NCI-H748 treated with DMSO at 0.1 percent for 48 hours (cell line): ENCODE measurements at regions not wholly inside any gene's neighbourhood (a gene's known extent, or its start where the extent isn't known, plus 50 kb on each side); places are given as distances from the start of the nearest gene placed in this dataset.
A peak's percentile ranks its signal among the peaks of the same experiment; 100 is the strongest.

Experiments used
- DNase-seq: peaks from one replicate; lab custom pipeline; 2025; lab: John Stamatoyannopoulos, UW

GRCh38 chr7:9981742-9982349 lies 991.8 kb upstream of the PHF14 start:
- DNase-seq = no peak

DNA sequence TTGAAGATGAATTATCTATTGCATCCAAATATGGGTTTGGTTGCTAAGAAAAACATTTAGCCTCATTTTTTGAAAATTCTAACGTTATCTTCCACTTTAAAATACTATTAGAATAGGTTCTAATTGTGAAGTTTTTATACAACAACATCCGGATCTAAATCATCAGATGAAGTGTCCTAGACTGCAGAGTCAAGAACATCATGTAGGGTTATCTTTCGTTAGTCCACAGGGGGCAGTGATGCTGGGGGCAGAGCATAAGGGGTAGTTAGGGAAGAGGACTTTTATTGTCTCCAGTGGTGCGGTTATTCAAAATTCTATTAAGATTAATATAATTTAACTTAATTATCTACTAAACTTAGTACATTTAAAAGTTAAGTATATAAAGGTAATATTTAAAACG lies 990.6 kb upstream of the PHF14 start:
- DNase-seq = no peak

GRCh38 chr7:10015687-10016086 lies 958.0 kb upstream of the PHF14 start:
- DNase-seq = no peak

DNA sequence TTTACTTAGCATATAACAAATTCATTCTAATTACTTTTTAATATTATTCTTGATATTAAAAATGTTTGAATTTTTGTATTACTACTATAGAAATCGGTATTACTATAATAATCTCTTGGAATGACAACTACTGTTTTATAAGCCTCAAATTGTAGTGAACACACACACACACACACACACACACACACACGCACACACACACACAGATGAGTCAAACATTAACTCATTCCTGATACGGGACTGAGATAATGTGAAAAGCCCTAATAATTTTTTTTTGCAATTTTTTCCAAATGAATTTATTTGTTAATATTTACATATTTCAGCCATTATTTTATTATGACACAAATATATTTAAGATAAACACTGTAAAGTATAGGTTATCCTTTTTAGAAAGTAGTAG lies 951.2 kb upstream of the PHF14 start:
- DNase-seq = no peak

DNA sequence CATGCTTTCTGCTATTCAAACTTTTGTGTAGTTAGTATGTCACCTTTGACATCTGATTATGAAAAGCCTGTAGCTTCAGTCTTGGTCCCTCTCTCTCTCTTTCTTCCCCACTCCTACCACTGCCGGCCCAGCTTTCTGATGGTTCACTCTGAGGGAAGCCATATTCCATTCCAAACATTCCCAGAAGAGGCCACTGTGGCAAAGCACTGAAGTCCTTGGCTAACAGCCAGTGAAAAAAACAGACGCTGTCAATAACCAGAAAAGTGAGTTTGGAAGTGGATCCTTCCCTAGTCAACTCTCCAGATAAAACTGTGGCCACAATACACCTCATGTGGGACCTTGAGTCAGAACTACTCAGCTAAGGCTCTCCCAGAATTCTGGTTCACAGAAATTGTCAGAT lies 950.7 kb upstream of the PHF14 start:
- DNase-seq = peak; percentile 49

DNA sequence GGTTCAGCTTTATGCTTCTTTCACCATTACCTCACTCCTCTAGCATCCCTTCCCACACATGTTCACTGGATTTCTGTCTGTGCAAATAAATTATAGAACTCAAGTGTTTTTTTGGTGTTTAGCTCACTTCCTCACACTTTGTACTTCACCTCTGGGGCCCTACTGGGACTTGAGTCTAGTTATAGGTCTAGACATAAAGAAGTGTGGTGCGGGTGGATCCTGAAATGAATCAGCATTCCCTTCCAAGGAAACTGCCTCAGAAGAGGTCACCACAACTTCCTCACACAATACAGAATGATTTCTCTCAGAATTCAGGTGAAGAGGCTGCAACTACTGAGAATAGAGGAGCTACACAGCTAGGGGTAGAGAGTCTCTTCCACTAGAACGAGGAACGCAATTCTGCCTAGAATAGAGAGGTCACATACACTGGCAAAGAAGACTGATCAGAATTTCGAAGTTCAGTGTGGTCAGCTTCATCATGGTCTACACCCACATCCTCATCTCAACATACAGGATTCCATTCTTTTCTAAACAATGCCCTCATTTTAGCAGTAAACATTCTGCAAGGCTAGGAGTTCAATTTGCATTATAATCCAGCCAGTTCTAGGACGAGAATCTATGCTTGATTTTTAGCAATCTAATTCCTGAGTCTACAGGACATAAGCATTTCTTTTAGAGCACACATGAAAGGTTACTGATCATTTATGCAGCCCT lies 938.7 kb upstream of the PHF14 start:
- DNase-seq = no peak

- no peak for DNase-seq
Observed at GRCh38 chr7:10036693-10037092, 937.0 kb upstream of the PHF14 start.

- DNase-seq = no peak
Observed at GRCh38 chr7:10038351-10038750, 935.3 kb upstream of the PHF14 start.

- DNase-seq = no peak
Observed at GRCh38 chr7:10040674-10041073, 933.0 kb upstream of the PHF14 start.

DNA sequence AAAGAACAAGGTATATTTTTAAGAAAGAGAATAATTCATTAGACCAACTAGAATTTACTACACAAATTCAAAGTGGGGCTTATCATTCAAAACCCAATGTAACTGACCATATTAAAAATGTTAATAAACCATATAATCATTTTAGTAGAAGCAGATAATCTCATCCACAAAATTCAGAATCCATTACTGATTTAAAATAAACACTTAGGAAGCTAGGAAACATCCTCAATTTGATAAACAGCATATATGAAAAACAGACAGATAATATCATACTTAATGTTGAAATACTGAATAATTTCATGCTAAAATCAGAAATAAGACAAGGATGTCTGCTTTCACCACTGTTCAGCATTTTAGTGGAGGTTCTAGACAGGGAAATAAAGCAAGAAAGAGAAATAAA lies 902.8 kb upstream of the PHF14 start:
- DNase-seq = no peak

DNA sequence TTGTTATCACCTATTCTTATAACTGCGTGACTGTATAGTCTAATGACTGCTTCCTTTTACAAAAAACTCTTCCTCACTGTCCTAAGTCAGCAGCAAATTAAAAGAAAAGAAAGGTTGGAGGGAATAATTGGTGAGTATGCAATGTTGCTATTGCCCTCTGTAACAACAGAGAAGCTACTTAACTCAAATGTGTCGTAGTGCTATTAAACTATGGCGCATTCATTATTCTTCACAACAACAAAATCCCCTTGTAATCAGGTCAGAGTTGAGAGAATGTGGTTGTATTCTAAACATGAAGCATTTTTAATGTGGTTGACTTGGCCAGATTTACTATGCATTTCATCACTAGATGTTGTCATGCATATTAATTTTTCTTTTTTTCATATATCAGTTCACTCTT lies 897.8 kb upstream of the PHF14 start:
- DNase-seq = no peak

DNA sequence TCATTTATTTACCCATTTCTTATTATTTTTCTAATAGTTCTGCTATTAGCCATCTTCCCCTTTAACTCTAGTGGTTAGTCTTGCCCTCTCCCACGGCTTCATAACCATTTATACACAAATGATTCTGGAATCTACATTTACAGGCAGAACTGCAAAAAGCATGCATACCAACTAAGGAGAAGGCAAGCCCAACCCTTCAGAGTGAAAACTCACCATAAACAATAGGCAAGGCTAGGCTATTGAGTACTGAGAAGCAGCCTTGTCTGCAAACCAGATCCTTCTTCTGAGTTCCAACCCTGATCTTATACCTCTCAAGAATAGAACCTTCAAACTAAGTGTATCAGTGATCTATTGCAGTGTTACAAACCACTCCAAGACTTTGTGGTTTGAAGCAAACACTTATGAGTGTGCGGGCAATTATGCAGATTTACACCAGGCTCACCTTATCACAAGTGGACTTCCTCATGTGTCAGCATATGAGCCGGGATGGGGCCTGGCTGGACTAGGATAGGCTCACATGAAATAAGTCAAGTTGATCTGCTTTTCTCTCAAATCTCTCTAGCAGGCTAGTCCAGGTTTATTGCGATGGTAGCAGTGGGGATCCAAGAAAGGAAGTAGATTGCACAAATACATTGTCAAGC lies 896.9 kb upstream of the PHF14 start:
- DNase-seq = no peak

DNA sequence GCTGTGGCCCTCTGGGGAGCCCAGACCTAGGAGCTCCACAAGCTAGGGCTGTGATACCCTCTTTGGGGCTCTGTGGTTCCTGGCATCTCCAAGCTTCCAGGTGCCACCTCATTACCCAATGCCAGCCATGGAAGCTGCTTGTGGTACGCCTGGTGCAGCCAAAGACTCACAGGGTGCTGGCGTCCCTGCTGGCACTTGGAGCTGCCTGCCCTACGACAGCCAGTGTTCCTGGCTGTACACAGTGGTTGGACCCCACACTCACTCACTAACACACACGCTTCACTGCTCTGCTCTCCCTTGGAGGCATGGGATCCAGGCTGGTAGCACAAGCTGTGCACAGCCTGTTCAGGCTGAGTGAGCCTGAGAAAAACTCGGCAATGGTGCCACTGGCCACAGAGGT lies 894.1 kb upstream of the PHF14 start:
- no peak for DNase-seq

GRCh38 chr7:10082896-10083295 lies 890.8 kb upstream of the PHF14 start:
- DNase-seq = no peak

DNA sequence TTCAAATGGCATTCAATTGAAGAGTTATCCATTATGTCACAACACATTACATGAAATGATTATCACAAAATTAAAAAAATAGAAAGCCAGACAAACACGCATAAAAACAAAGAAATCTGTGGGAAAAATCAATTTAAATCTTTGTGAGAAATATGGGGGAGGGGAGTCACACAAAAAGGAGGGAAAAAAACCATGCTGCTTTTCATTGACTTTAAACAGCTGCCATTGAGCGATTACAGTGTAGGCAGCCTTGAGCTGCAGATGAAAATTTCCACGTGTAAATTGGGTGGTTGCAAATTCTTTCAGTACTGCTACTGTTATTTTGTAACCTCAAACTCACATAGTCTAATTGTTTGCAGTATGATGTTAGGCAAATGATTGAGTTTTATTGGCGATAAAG lies 889.9 kb upstream of the PHF14 start:
- no peak for DNase-seq

GRCh38 chr7:10085231-10085630 lies 888.4 kb upstream of the PHF14 start:
- DNase-seq = no peak

GRCh38 chr7:10100572-10100971 lies 873.1 kb upstream of the PHF14 start:
- no peak for DNase-seq

GRCh38 chr7:10101351-10101750 lies 872.3 kb upstream of the PHF14 start:
- no peak for DNase-seq

DNA sequence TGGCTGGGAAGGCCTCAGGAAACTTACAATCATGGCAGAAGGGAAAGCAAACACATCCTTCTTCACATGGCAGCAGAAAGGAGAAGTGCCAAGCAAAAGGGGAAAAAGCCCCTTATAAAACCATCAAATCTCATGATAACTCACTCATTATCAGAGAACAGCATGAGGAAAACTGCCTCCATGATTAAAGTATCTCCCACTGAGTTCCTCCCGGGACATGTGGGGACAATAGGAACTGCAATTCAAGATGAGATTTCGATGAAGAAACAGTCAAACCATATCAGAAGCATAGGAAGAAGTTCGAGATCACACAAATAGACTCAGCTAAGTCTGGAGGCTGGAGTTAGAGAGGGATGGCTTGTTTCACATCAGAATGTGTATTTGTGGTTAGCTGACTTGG lies 869.4 kb upstream of the PHF14 start:
- no peak for DNase-seq

DNA sequence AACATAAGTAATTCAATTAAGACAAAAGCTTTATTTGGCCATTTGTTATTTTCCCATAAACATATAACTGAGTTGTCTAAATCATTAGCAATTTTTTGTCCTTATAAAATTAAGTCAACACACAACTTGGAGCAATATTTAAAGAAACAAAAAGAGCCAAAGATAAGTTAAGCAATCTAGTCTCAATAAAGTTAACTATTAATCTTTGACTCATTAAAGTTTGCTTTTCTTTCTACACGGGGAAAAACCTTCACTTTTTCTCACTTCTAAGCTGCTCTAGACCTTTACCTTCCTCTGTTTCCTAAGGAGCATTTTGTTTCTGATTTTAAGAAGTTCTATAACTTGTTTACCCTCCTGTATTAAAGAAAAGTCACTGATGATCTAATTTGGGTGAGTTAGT lies 867.1 kb upstream of the PHF14 start:
- no peak for DNase-seq

- no peak for DNase-seq
Observed at GRCh38 chr7:10116511-10116910, 857.2 kb upstream of the PHF14 start.

DNA sequence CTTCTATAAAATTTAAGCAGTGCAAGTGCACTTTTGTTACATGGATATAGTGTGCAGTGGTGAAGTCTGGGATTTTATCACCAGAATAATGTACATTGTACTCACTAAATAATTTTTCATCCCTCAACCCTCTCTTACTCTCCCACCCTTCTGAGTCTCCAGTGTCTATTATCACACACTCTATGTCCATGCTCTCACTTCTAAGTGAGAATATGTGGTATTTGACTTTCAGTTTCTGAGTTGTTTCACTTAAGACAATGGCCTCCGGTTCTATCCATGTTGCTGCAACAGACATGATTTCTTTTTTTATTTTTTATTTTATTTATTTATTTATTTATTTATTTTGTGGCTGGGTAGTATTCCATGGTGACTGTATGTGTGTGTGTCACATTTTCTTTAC lies 855.9 kb upstream of the PHF14 start:
- DNase-seq = no peak

GRCh38 chr7:10120936-10121335 lies 852.7 kb upstream of the PHF14 start:
- no peak for DNase-seq

DNA sequence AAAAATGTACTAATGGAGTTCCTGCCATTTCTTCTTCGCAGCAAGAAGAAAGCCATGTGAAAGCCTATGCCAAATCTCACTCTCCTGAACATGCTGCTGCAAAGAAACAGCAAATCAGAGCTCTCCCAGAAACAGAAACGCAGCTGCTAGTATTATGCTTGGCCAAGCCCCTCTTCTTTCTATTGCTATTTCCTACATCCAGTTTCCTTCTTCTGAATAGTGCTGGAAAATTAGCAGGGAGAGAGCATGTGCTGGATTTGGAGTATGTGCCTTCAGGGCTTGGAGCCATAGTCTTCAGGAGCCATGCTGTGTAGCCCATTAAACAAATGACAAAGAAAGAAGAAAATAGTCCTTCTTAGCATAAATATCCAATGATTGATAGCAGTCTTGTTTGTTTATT lies 852.0 kb upstream of the PHF14 start:
- peak; percentile 80 for DNase-seq
